ENCODE measurements at regions not wholly inside any gene's neighbourhood (a gene's known extent, or its start where the extent isn't known, plus 50 kb on each side); places are given as distances from the start of the nearest gene placed in this dataset.

- Histone ChIP-seq H3K36me3 (ENCODE audit: control insufficient read depth, insufficient read depth, low read length) (no peaks in the 10 kb centered on the region), H3K27me3 (replicated peaks; ENCODE audit: control insufficient read depth, insufficient read depth, low read length, poor library complexity, severe bottlenecking) (no peaks in the 10 kb centered on the region), H3K27ac (ENCODE audit: insufficient read depth, low read length, poor library complexity, severe bottlenecking) (no peak overlapping the region), H3K4me1 (ENCODE audit: control insufficient read depth, insufficient read depth, low read length, poor library complexity, severe bottlenecking) (no peaks in the 10 kb centered on the region), H3K9me3 (ENCODE audit: control insufficient read depth, low read length) (no peaks in the 10 kb centered on the region), H3K4me3 (ENCODE audit: insufficient read depth, low read depth, low read length, poor library complexity, severe bottlenecking) (no peak overlapping the region)
- no peak for DNase-seq
Observed at GRCh38 chr7:22581099-22581498, 81.1 kb upstream of the STEAP1B start.

DNA sequence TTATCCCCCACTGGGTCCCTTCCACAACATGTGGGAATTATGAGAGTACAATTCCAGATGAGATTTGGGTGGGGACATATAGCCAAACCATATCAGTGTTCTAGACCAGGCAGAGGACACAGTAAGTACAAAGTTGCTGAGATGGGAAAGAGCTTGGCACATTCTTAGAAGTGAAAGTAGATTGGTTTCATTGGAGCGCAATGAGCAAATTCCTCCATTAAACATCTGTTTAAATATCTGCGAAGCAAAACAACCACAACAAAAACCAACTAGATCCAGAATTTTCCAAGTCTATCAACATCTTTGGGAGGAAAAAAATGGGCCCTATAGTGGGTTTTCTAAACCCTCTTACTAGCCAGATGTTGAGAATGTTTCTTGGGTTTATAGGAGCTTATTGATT, 80.0 kb upstream of the STEAP1B start:
- Histone ChIP-seq H3K4me1 (ENCODE audit: control insufficient read depth, insufficient read depth, low read length, poor library complexity, severe bottlenecking) (no peaks in the 10 kb centered on the region), H3K27ac (ENCODE audit: insufficient read depth, low read length, poor library complexity, severe bottlenecking) (no peak overlapping the region), H3K4me3 (ENCODE audit: insufficient read depth, low read depth, low read length, poor library complexity, severe bottlenecking) (no peak overlapping the region), H3K27me3 (replicated peaks; ENCODE audit: control insufficient read depth, insufficient read depth, low read length, poor library complexity, severe bottlenecking) (no peaks in the 10 kb centered on the region), H3K9me3 (ENCODE audit: control insufficient read depth, low read length) (no peaks in the 10 kb centered on the region), H3K36me3 (ENCODE audit: control insufficient read depth, insufficient read depth, low read length) (no peaks in the 10 kb centered on the region)
- DNase-seq = no peak

GRCh38 chr7:22578007-22578733, 78.2 kb upstream of the STEAP1B start:
- DNase-seq = no peak
- no peak overlapping the region for H3K4me3 ChIP-seq (ENCODE audit: insufficient read depth, low read depth, low read length, poor library complexity, severe bottlenecking)
- H3K27ac ChIP-seq (ENCODE audit: insufficient read depth, low read length, poor library complexity, severe bottlenecking) = no peak overlapping the region
- H3K36me3 ChIP-seq (ENCODE audit: control insufficient read depth, insufficient read depth, low read length) = no peaks in the 10 kb centered on the region
- H3K4me1 ChIP-seq (ENCODE audit: control insufficient read depth, insufficient read depth, low read length, poor library complexity, severe bottlenecking) = no peaks in the 10 kb centered on the region
- no peaks in the 10 kb centered on the region for H3K9me3 ChIP-seq (ENCODE audit: control insufficient read depth, low read length)
- H3K27me3 ChIP-seq (replicated peaks; ENCODE audit: control insufficient read depth, insufficient read depth, low read length, poor library complexity, severe bottlenecking) = no peaks in the 10 kb centered on the region

DNA sequence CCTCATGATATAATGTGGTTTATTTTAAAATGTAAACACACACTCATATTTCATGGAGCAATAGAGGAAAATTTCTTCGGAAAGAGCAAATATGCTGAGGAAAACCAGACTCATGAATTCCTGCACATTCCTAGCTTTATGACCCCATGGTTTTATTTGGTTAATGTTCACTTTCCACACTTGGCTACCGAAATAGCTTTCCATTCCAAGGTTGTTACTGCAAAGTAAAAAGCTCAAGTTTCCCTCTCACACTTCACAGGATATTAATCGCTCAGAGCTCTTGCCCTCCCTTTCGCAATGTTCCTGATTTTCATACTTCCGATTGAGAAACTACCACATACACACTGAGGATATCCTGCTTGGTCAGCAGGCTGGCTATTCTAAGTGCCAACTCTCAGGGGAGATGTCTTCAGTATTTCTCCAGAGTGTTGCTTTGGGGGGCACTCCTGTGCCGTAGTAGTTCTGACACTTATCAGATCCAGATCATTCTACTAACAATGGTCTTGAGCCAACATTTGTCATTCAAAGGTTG, 77.5 kb upstream of the STEAP1B start:
- Histone ChIP-seq H3K36me3 (ENCODE audit: control insufficient read depth, insufficient read depth, low read length) (no peaks in the 10 kb centered on the region), H3K9me3 (ENCODE audit: control insufficient read depth, low read length) (no peaks in the 10 kb centered on the region), H3K27me3 (replicated peaks; ENCODE audit: control insufficient read depth, insufficient read depth, low read length, poor library complexity, severe bottlenecking) (peaks cover 3% of the 10 kb centered on the region), H3K4me1 (ENCODE audit: control insufficient read depth, insufficient read depth, low read length, poor library complexity, severe bottlenecking) (no peaks in the 10 kb centered on the region), H3K27ac (ENCODE audit: insufficient read depth, low read length, poor library complexity, severe bottlenecking) (no peak overlapping the region), H3K4me3 (ENCODE audit: insufficient read depth, low read depth, low read length, poor library complexity, severe bottlenecking) (no peak overlapping the region)
- no peak for DNase-seq

GRCh38 chr7:22576612-22577469, 76.9 kb upstream of the STEAP1B start:
- Histone ChIP-seq H3K4me3 (ENCODE audit: insufficient read depth, low read depth, low read length, poor library complexity, severe bottlenecking) (no peak overlapping the region), H3K9me3 (ENCODE audit: control insufficient read depth, low read length) (no peaks in the 10 kb centered on the region), H3K27me3 (replicated peaks; ENCODE audit: control insufficient read depth, insufficient read depth, low read length, poor library complexity, severe bottlenecking) (peaks cover 3% of the 10 kb centered on the region), H3K4me1 (ENCODE audit: control insufficient read depth, insufficient read depth, low read length, poor library complexity, severe bottlenecking) (no peaks in the 10 kb centered on the region), H3K27ac (ENCODE audit: insufficient read depth, low read length, poor library complexity, severe bottlenecking) (no peak overlapping the region), H3K36me3 (ENCODE audit: control insufficient read depth, insufficient read depth, low read length) (no peaks in the 10 kb centered on the region)
- DNase-seq = no peak

DNA sequence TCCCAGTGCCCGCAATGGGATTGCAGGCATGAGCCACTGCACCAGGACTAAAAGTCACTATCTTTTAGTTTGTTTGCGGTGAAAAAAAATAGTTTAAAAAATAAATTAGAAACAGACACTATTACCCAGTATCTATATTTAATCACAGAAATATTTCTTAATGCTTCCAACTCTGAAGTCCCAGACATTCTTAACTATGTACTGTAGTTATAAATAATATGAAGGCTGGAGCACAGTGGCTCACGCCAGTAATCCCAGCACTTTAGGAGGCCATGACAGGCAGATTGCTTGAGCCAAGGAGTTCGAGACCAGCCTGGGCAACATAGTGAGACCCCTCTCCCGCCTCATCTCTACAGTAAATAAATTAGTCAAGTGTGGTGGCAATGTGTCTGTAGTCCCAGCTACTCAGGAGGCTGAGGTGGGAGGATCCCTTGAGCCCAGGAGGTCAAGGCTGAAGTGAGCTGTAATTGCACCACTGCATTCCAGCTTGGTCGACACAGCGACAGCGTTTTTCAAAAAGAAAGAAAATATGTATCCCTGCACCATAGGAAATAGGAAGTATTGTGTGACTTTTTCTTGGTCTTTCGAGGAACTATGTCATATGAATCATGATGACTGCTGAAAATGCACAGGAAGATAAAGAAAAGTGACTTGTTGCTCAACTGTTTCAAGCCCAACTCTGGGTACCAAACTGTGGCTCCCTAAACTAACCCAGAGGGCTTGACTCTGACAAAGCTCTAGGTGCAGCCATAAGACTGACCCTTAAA, 74.9 kb upstream of the STEAP1B start:
- Histone ChIP-seq H3K27me3 (replicated peaks; ENCODE audit: control insufficient read depth, insufficient read depth, low read length, poor library complexity, severe bottlenecking) (peaks cover 3% of the 10 kb centered on the region), H3K36me3 (ENCODE audit: control insufficient read depth, insufficient read depth, low read length) (no peaks in the 10 kb centered on the region), H3K4me3 (ENCODE audit: insufficient read depth, low read depth, low read length, poor library complexity, severe bottlenecking) (no peak overlapping the region), H3K27ac (ENCODE audit: insufficient read depth, low read length, poor library complexity, severe bottlenecking) (no peak overlapping the region), H3K4me1 (ENCODE audit: control insufficient read depth, insufficient read depth, low read length, poor library complexity, severe bottlenecking) (no peaks in the 10 kb centered on the region), H3K9me3 (ENCODE audit: control insufficient read depth, low read length) (no peaks in the 10 kb centered on the region)
- DNase-seq = no peak

DNA sequence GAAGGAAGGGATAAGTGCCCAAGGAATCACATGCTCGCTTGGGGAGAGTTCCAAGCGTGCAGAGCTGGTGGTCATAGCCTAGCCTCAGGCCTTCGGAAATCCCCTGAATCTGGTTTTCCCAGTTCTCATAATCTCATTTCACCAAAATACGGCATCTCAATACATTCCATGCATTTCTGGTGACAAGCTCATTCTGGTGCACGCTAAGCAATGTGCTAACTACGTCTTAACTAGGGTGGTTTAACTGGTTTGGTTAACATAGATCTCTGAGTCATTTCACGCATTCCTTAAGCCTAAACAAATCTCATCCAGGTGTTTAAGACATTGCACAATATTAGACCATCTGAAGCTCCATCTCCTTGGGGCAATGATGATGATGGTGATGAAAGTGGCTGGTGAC, 72.9 kb upstream of the STEAP1B start:
- H3K27ac ChIP-seq (ENCODE audit: insufficient read depth, low read length, poor library complexity, severe bottlenecking) = no peak overlapping the region
- no peak overlapping the region for H3K4me3 ChIP-seq (ENCODE audit: insufficient read depth, low read depth, low read length, poor library complexity, severe bottlenecking)
- H3K4me1 ChIP-seq (ENCODE audit: control insufficient read depth, insufficient read depth, low read length, poor library complexity, severe bottlenecking) = no peaks in the 10 kb centered on the region
- H3K27me3 ChIP-seq (replicated peaks; ENCODE audit: control insufficient read depth, insufficient read depth, low read length, poor library complexity, severe bottlenecking) = peaks cover 3% of the 10 kb centered on the region
- no peaks in the 10 kb centered on the region for H3K9me3 ChIP-seq (ENCODE audit: control insufficient read depth, low read length)
- H3K36me3 ChIP-seq (ENCODE audit: control insufficient read depth, insufficient read depth, low read length) = no peaks in the 10 kb centered on the region
- DNase-seq = no peak

GRCh38 chr7:22572292-22572691, 72.3 kb upstream of the STEAP1B start:
- Histone ChIP-seq H3K9me3 (ENCODE audit: control insufficient read depth, low read length) (no peaks in the 10 kb centered on the region), H3K36me3 (ENCODE audit: control insufficient read depth, insufficient read depth, low read length) (no peaks in the 10 kb centered on the region), H3K4me3 (ENCODE audit: insufficient read depth, low read depth, low read length, poor library complexity, severe bottlenecking) (no peak overlapping the region), H3K4me1 (ENCODE audit: control insufficient read depth, insufficient read depth, low read length, poor library complexity, severe bottlenecking) (no peaks in the 10 kb centered on the region), H3K27ac (ENCODE audit: insufficient read depth, low read length, poor library complexity, severe bottlenecking) (no peak overlapping the region), H3K27me3 (replicated peaks; ENCODE audit: control insufficient read depth, insufficient read depth, low read length, poor library complexity, severe bottlenecking) (peaks cover 3% of the 10 kb centered on the region)
- no peak for DNase-seq

DNA sequence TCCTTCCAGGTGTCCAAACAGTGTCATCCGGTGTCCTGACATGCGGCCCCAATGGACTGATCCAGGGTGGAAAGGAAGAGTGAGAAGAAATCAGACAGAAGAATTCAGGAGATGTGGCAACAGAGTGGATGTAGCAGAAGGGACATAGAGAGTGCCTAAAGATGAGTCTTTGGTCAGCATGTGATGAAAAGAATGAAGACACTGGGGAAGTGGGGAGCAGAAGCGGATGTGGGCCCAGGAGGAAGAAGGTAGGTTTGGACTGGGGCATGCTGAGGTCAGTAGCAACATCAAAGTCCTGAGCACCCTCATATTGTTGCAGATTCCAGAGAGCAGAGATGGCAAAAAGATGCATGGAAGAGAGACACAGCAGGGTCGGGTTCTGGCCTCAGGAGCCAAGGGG, 71.8 kb upstream of the STEAP1B start:
- no peak for DNase-seq
- Histone ChIP-seq H3K27me3 (replicated peaks; ENCODE audit: control insufficient read depth, insufficient read depth, low read length, poor library complexity, severe bottlenecking) (peaks cover 3% of the 10 kb centered on the region), H3K36me3 (ENCODE audit: control insufficient read depth, insufficient read depth, low read length) (no peaks in the 10 kb centered on the region), H3K4me1 (ENCODE audit: control insufficient read depth, insufficient read depth, low read length, poor library complexity, severe bottlenecking) (no peaks in the 10 kb centered on the region), H3K9me3 (ENCODE audit: control insufficient read depth, low read length) (no peaks in the 10 kb centered on the region), H3K4me3 (ENCODE audit: insufficient read depth, low read depth, low read length, poor library complexity, severe bottlenecking) (no peak overlapping the region), H3K27ac (ENCODE audit: insufficient read depth, low read length, poor library complexity, severe bottlenecking) (no peak overlapping the region)
